Ishikawa (cell line): ENCODE measurements at regions not wholly inside any gene's neighbourhood (a gene's known extent, or its start where the extent isn't known, plus 50 kb on each side); places are given as distances from the start of the nearest gene placed in this dataset.

ENCODE experiments used
- CEBPB ChIP-seq: IDR thresholded peaks from 2 replicates; pipeline ENCODE4 v1.6.1; 2012
- CREB1 ChIP-seq: IDR thresholded peaks from 2 replicates; pipeline ENCODE4 v1.6.1; 2012; ENCODE audit warnings: low read depth
- EGR1 ChIP-seq: IDR thresholded peaks from 2 replicates; pipeline ENCODE4 v1.6.1; 2012
- EP300 ChIP-seq: IDR thresholded peaks from 2 replicates; pipeline ENCODE4 v1.6.1; 2012; ENCODE audit warnings: borderline replicate concordance
- FOXM1 ChIP-seq: IDR thresholded peaks from 2 replicates; pipeline ENCODE4 v1.6.1; 2012; ENCODE audit warnings: low read depth, borderline replicate concordance
- MAX ChIP-seq: IDR thresholded peaks from 2 replicates; pipeline ENCODE4 v1.6.1; 2012
- NFIC ChIP-seq: IDR thresholded peaks from 2 replicates; pipeline ENCODE4 v1.6.1; 2012
- RAD21 ChIP-seq: IDR thresholded peaks from 2 replicates; pipeline ENCODE4 v1.6.1; 2012; ENCODE audit warnings: low read depth
- REST ChIP-seq: IDR thresholded peaks from 2 replicates; pipeline ENCODE4 v1.6.1; 2012; ENCODE audit warnings: low read depth, mild to moderate bottlenecking
- TAF1 ChIP-seq: IDR thresholded peaks from 2 replicates; pipeline ENCODE4 v1.6.1; 2012; ENCODE audit warnings: low read depth, mild to moderate bottlenecking
- TCF12 ChIP-seq: IDR thresholded peaks from 2 replicates; pipeline ENCODE4 v1.6.1; 2012; ENCODE audit warnings: low read depth
- TEAD4 ChIP-seq: IDR thresholded peaks from 2 replicates; pipeline ENCODE4 v1.6.1; 2012
- USF1 ChIP-seq: IDR thresholded peaks from 2 replicates; pipeline ENCODE4 v1.6.1; 2012
- YY1 ChIP-seq: IDR thresholded peaks from 2 replicates; pipeline ENCODE4 v1.6.1; 2012; ENCODE audit warnings: low read depth
- ZBTB7A ChIP-seq: IDR thresholded peaks from 2 replicates; pipeline ENCODE4 v1.6.1; 2012; ENCODE audit warnings: low read depth

- TF ChIP-seq RAD21 (no peak), TAF1 (no peak), FOXM1 (no peak), REST (no peak), EGR1 (no peak), CREB1 (no peak), ZBTB7A (no peak), EP300 (no peak), NFIC (no peak), USF1 (no peak), YY1 (no peak), TEAD4 (no peak), CEBPB (no peak), TCF12 (no peak), MAX (no peak)
Measured at GRCh38 chr18:72995558-72995957, 127.8 kb upstream of the NETO1 start.

- TF ChIP-seq EP300 (no peak), ZBTB7A (no peak), NFIC (no peak), REST (no peak)
Measured at GRCh38 chr18:72993250-72993649, 125.5 kb upstream of the NETO1 start.

- no peak for TF ChIP-seq EGR1
- no peak for TF ChIP-seq TAF1
- TF ChIP-seq TCF12 = no peak
- no peak for TF ChIP-seq NFIC
- TF ChIP-seq YY1 = no peak
Measured at GRCh38 chr18:72991379-72991778, 123.6 kb upstream of the NETO1 start.

- TF ChIP-seq CEBPB = peak; percentile 42
Measured at GRCh38 chr18:72987570-72987969, 119.8 kb upstream of the NETO1 start.

- no peak for TF ChIP-seq RAD21
- no peak for TF ChIP-seq NFIC
- no peak for TF ChIP-seq YY1
Measured at GRCh38 chr18:72986103-72986502, 118.3 kb upstream of the NETO1 start.

GRCh38 chr18:72985686-72986085, 117.9 kb upstream of the NETO1 start:
- TF ChIP-seq TEAD4 (no peak), TAF1 (no peak), REST (no peak), ZBTB7A (no peak), CEBPB (no peak), FOXM1 (no peak)

GRCh38 chr18:72984290-72984689, 116.5 kb upstream of the NETO1 start:
- TF ChIP-seq MAX (no peak), EP300 (no peak), TEAD4 (no peak), YY1 (no peak), REST (no peak), RAD21 (no peak), CREB1 (no peak), ZBTB7A (no peak), CEBPB (no peak), TCF12 (no peak), EGR1 (no peak), NFIC (no peak), FOXM1 (no peak), USF1 (no peak)
